DOHH2 (cell line): ENCODE measurements at regions not wholly inside any gene's neighbourhood (a gene's known extent, or its start where the extent isn't known, plus 50 kb on each side); places are given as distances from the start of the nearest gene placed in this dataset.

Source experiments
- H3F3A ChIP-seq: fragments of 200-600 bp; sonication (generic), shearing (Covaris generic); 2 replicates; pipeline ENCODE4 v1.6.0; 2016; ENCODE audit warnings: antibody characterized with exemption, mild to moderate bottlenecking; ENCODE audit not compliant: control insufficient read depth, insufficient read depth
- H3K27ac ChIP-seq: fragments of 200-600 bp; sonication (generic); 2 replicates; pipeline ENCODE4 v1.5.1; 2014; ENCODE audit warnings: low read depth, mild to moderate bottlenecking, low read length, moderate library complexity
- H3K27me3 ChIP-seq: fragments of 200-600 bp; sonication (generic); 2 replicates; pipeline ENCODE4 v1.6.1; 2014; ENCODE audit warnings: mild to moderate bottlenecking, low read length, mixed read lengths; ENCODE audit not compliant: control insufficient read depth
- H3K36me3 ChIP-seq: fragments of 200-600 bp; sonication (generic); 2 replicates; pipeline ENCODE4 v1.6.1; 2014; ENCODE audit warnings: mild to moderate bottlenecking, low read length, moderate library complexity, mixed read lengths; ENCODE audit not compliant: control insufficient read depth
- H3K4me1 ChIP-seq: fragments of 200-600 bp; sonication (generic); 2 replicates; pipeline ENCODE4 v1.6.1; 2014; ENCODE audit warnings: mild to moderate bottlenecking, low read length, mixed read lengths; ENCODE audit not compliant: control insufficient read depth
- H3K4me2 ChIP-seq: fragments of 200-600 bp; sonication (generic); 2 replicates; pipeline ENCODE4 v1.6.0; 2014; ENCODE audit warnings: mild to moderate bottlenecking, low read length, moderate library complexity
- H3K4me3 ChIP-seq: fragments of 200-600 bp; sonication (generic); 2 replicates; pipeline ENCODE4 v1.5.1; 2014; ENCODE audit warnings: mild to moderate bottlenecking, low read length, mixed read lengths
- H3K79me2 ChIP-seq: fragments of 200-600 bp; sonication (generic); 2 replicates; pipeline ENCODE4 v1.6.1; 2014; ENCODE audit warnings: mild to moderate bottlenecking, low read length, mixed read lengths; ENCODE audit not compliant: control insufficient read depth
- H3K9me2 ChIP-seq: fragments of 200-600 bp; sonication (generic); replicated peaks from 2 replicates; pipeline ENCODE4 v1.6.1; 2014; ENCODE audit warnings: mild to moderate bottlenecking, low read length, mixed read lengths; ENCODE audit not compliant: control insufficient read depth
- H3K9me3 ChIP-seq: fragments of 200-600 bp; sonication (generic); 2 replicates; pipeline ENCODE4 v1.6.1; 2014; ENCODE audit warnings: antibody characterized with exemption, low read length, mixed read lengths; ENCODE audit not compliant: control insufficient read depth, insufficient read depth
- H4K20me1 ChIP-seq: fragments of 200-600 bp; sonication (generic); 2 replicates; pipeline ENCODE4 v1.6.0; 2014; ENCODE audit warnings: low read depth, mild to moderate bottlenecking, antibody characterized with exemption, low read length, moderate library complexity; ENCODE audit not compliant: control insufficient read depth, insufficient read depth
- CTCF ChIP-seq: fragments of 200-600 bp; sonication (generic); IDR thresholded peaks from one replicate; pipeline ENCODE4 v1.5.1; 2014; ENCODE audit warnings: antibody characterized with exemption, mild to moderate bottlenecking, low read depth, low read length; ENCODE audit not compliant: poor library complexity, severe bottlenecking
- EZH2phosphoT487 ChIP-seq: fragments of 200-600 bp; sonication (generic); IDR thresholded peaks from 2 replicates; pipeline ENCODE4 v1.6.1; 2017; ENCODE audit warnings: borderline replicate concordance, mild to moderate bottlenecking, antibody characterized with exemption, low read length, moderate library complexity, mixed read lengths

GRCh38 chr17:79150035-79150733 is 75.6 kb downstream of the ENGASE start:
- Histone ChIP-seq H3K4me3 (no peak overlapping the region), H3K9me3 (no peaks in the 10 kb centered on the region), H3K27me3 (no peaks in the 10 kb centered on the region), H3K36me3 (no peaks in the 10 kb centered on the region), H4K20me1 (no peaks in the 10 kb centered on the region), H3K9me2 (no peaks in the 10 kb centered on the region), H3K4me1 (no peaks in the 10 kb centered on the region), H3K27ac (no peak overlapping the region), H3K79me2 (no peaks in the 10 kb centered on the region), H3F3A (no peaks in the 10 kb centered on the region), H3K4me2 (no peak overlapping the region)
- TF ChIP-seq EZH2phosphoT487: no peak

GRCh38 chr17:79148584-79148983 is 74.0 kb downstream of the ENGASE start:
- no peak overlapping the region for H3K27ac ChIP-seq
- H3K4me2 ChIP-seq: no peak overlapping the region
- no peaks in the 10 kb centered on the region for H4K20me1 ChIP-seq
- TF ChIP-seq EZH2phosphoT487: no peak
- TF ChIP-seq CTCF: no peak
- no peaks in the 10 kb centered on the region for H3F3A ChIP-seq
- H3K9me2 ChIP-seq: no peaks in the 10 kb centered on the region
- no peak overlapping the region for H3K4me3 ChIP-seq
- H3K9me3 ChIP-seq: no peaks in the 10 kb centered on the region
- no peaks in the 10 kb centered on the region for H3K4me1 ChIP-seq
- no peaks in the 10 kb centered on the region for H3K27me3 ChIP-seq
- H3K79me2 ChIP-seq: no peaks in the 10 kb centered on the region
- H3K36me3 ChIP-seq: no peaks in the 10 kb centered on the region

- Histone ChIP-seq H3K79me2 (no peaks in the 10 kb centered on the region), H3K27ac (no peak overlapping the region), H3K4me2 (no peak overlapping the region), H3K36me3 (no peaks in the 10 kb centered on the region), H3F3A (no peaks in the 10 kb centered on the region), H3K9me2 (no peaks in the 10 kb centered on the region), H3K27me3 (no peaks in the 10 kb centered on the region), H3K4me3 (no peak overlapping the region), H3K9me3 (no peaks in the 10 kb centered on the region), H4K20me1 (no peaks in the 10 kb centered on the region), H3K4me1 (no peaks in the 10 kb centered on the region)
- TF ChIP-seq EZH2phosphoT487 (no peak), CTCF (no peak)
These were observed 73.3 kb downstream of the ENGASE start for GRCh38 chr17:79147746-79148506.

- H3K27ac ChIP-seq: no peak overlapping the region
- H3K36me3 ChIP-seq: no peaks in the 10 kb centered on the region
- H3K4me2 ChIP-seq: no peak overlapping the region
- TF ChIP-seq CTCF: no peak
- TF ChIP-seq EZH2phosphoT487: no peak
- H3K27me3 ChIP-seq: no peaks in the 10 kb centered on the region
- no peak overlapping the region for H3K4me3 ChIP-seq
- no peaks in the 10 kb centered on the region for H3K79me2 ChIP-seq
- no peaks in the 10 kb centered on the region for H4K20me1 ChIP-seq
- no peaks in the 10 kb centered on the region for H3F3A ChIP-seq
- H3K4me1 ChIP-seq: no peaks in the 10 kb centered on the region
- H3K9me2 ChIP-seq: no peaks in the 10 kb centered on the region
- H3K9me3 ChIP-seq: no peaks in the 10 kb centered on the region
These were observed 71.9 kb downstream of the ENGASE start for GRCh38 chr17:79146562-79146961.
